Astrocyte (in vitro differentiated cells and primary cell): ENCODE measurements at regions not wholly inside any gene's neighbourhood (a gene's known extent, or its start where the extent isn't known, plus 50 kb on each side); places are given as distances from the start of the nearest gene placed in this dataset.
A peak's percentile ranks its signal among the peaks of the same experiment; 100 is the strongest.

Experiments used
- DNase-seq: peaks from one replicate; pipeline ENCODE4 v3.0.0-alpha.2; 2010; ENCODE audit warnings: low read depth
- FAIRE-seq: peaks from 2 replicates; lab custom pipeline; 2011; peaks lifted over from hg19 to GRCh38; lab: Jason Lieb, UNC
- H2AFZ ChIP-seq: 2 replicates; pipeline ENCODE4 v1.6.0; 2012; ENCODE audit warnings: low read depth, low read length, inconsistent platforms
- H3K27ac ChIP-seq: 2 replicates; pipeline ENCODE4 v1.5.1; 2011; ENCODE audit warnings: low read depth, low read length, inconsistent platforms
- H3K27me3 ChIP-seq: 2 replicates; pipeline ENCODE4 v1.6.0; 2011; ENCODE audit warnings: low read length, inconsistent platforms; ENCODE audit not compliant: insufficient read depth
- H3K36me3 ChIP-seq: 2 replicates; pipeline ENCODE4 v1.5.1; 2011; ENCODE audit warnings: low read length, inconsistent platforms; ENCODE audit not compliant: insufficient read depth
- H3K4me1 ChIP-seq: 2 replicates; pipeline ENCODE4 v1.5.1; 2011; ENCODE audit warnings: low read length, inconsistent platforms; ENCODE audit not compliant: insufficient read depth
- H3K4me2 ChIP-seq: 2 replicates; pipeline ENCODE4 v1.6.0; 2012; ENCODE audit warnings: low read length, inconsistent platforms
- H3K4me3 ChIP-seq: 2 replicates; pipeline ENCODE4 v1.5.1; 2011; ENCODE audit warnings: low read depth, mild to moderate bottlenecking, low read length, inconsistent platforms; ENCODE audit not compliant: insufficient read depth
- H3K79me2 ChIP-seq: 2 replicates; pipeline ENCODE4 v1.6.0; 2012; ENCODE audit warnings: mild to moderate bottlenecking, low read length, inconsistent platforms; ENCODE audit not compliant: insufficient read depth
- H3K9ac ChIP-seq: 2 replicates; pipeline ENCODE4 v1.6.0; 2012; ENCODE audit warnings: mild to moderate bottlenecking, low read length, inconsistent platforms
- H3K9me3 ChIP-seq: 2 replicates; pipeline ENCODE4 v1.5.1; 2012; ENCODE audit warnings: low read depth, mild to moderate bottlenecking, low read length, inconsistent platforms; ENCODE audit not compliant: insufficient read depth
- H4K20me1 ChIP-seq: 2 replicates; pipeline ENCODE4 v1.6.0; 2012; ENCODE audit warnings: low read length, inconsistent platforms; ENCODE audit not compliant: insufficient read depth
- H3K27ac Mint-ChIP-seq: one replicate; pipeline ENCODE4 v1.8.0; 2021; ENCODE audit warnings: mild to moderate bottlenecking, mixed read lengths; ENCODE audit not compliant: unreplicated experiment
- H3K27me3 Mint-ChIP-seq: one replicate; pipeline ENCODE4 v1.8.0; 2021; ENCODE audit warnings: low read depth, mixed read lengths; ENCODE audit not compliant: unreplicated experiment
- H3K36me3 Mint-ChIP-seq: one replicate; pipeline ENCODE4 v1.8.0; 2021; ENCODE audit warnings: low read depth, mixed read lengths; ENCODE audit not compliant: unreplicated experiment
- H3K4me1 Mint-ChIP-seq: one replicate; pipeline ENCODE4 v1.8.0; 2021; ENCODE audit warnings: low read depth, mixed read lengths; ENCODE audit not compliant: unreplicated experiment
- H3K4me3 Mint-ChIP-seq: one replicate; pipeline ENCODE4 v1.8.0; 2021; ENCODE audit warnings: mild to moderate bottlenecking, moderate library complexity, mixed read lengths; ENCODE audit not compliant: unreplicated experiment
- H3K9me3 Mint-ChIP-seq: one replicate; pipeline ENCODE4 v1.8.0; 2021; ENCODE audit warnings: mild to moderate bottlenecking, mixed read lengths; ENCODE audit not compliant: unreplicated experiment
- EZH2 ChIP-seq: IDR thresholded peaks from 2 replicates; pipeline ENCODE4 v1.6.1; 2012; ENCODE audit warnings: mild to moderate bottlenecking, low read length, inconsistent platforms; ENCODE audit not compliant: insufficient read depth
- TF ChIP-seq, protein P1 (sequence below): IDR thresholded peaks from 2 replicates; pipeline ENCODE4 v1.5.1; 2011; ENCODE audit warnings: low read depth, mild to moderate bottlenecking, inconsistent platforms, low read length, moderate library complexity; ENCODE audit not compliant: insufficient read depth

DNA sequence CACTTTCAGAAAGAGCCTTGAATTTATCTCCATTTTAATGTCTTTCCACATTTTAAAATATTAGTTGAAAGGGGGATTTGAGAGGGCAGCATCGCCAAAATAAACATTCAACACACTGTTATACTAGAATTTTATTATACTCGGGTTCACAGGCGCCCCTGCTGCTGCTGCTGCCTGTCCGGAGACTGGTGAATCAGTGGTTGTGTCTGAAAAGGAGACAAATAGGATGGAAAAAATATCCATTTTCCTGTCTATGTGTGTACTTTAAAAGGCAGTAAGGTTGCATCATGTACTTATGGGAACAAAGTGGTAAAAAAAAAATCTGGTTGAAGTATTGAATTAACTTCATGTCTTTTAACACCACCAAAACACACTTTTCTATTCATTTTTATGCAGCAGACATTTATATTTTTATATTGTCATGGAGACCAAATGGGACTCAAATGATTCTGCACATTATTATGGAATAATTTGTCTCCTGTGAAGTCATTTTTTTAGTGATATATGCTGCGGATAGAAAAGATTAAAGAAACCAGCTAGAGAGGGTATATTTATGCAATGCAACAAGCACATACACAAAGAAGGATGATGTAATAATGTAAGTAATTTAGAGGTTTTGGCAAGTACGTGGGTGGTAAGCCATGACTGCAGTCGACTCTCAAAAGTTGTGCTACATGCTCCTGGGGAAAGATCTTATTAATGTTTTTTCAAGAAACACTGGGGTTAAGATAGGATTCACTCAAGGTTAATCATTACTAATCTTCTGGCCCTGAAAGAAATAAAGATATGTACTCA lies 759.0 kb upstream of the SOX9 start:
- Histone ChIP-seq H3K27ac (no peak overlapping the region), H3K4me1 (peaks cover 6% of the 10 kb centered on the region), H4K20me1 (no peaks in the 10 kb centered on the region), H3K9ac (no peak overlapping the region), H3K36me3 (no peaks in the 10 kb centered on the region), H3K4me2 (peak overlapping the region; percentile 8), H3K79me2 (no peaks in the 10 kb centered on the region), H3K27me3 (no peaks in the 10 kb centered on the region), H3K9me3 (no peaks in the 10 kb centered on the region), H3K4me3 (no peak overlapping the region), H2AFZ (no peak overlapping the region)
- Mint-ChIP-seq H3K4me3 (no peak overlapping the region), H3K36me3 (no peaks in the 10 kb centered on the region), H3K4me1 (peaks cover 10% of the 10 kb centered on the region), H3K27me3 (no peaks in the 10 kb centered on the region), H3K27ac (peak overlapping the region; percentile 60), H3K9me3 (peaks cover 3% of the 10 kb centered on the region)
- DNase-seq (peak; percentile 82), FAIRE-seq (no peak)
- TF ChIP-seq, protein P1, sequence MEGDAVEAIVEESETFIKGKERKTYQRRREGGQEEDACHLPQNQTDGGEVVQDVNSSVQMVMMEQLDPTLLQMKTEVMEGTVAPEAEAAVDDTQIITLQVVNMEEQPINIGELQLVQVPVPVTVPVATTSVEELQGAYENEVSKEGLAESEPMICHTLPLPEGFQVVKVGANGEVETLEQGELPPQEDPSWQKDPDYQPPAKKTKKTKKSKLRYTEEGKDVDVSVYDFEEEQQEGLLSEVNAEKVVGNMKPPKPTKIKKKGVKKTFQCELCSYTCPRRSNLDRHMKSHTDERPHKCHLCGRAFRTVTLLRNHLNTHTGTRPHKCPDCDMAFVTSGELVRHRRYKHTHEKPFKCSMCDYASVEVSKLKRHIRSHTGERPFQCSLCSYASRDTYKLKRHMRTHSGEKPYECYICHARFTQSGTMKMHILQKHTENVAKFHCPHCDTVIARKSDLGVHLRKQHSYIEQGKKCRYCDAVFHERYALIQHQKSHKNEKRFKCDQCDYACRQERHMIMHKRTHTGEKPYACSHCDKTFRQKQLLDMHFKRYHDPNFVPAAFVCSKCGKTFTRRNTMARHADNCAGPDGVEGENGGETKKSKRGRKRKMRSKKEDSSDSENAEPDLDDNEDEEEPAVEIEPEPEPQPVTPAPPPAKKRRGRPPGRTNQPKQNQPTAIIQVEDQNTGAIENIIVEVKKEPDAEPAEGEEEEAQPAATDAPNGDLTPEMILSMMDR: no peak
- TF ChIP-seq EZH2: no peak

DNA sequence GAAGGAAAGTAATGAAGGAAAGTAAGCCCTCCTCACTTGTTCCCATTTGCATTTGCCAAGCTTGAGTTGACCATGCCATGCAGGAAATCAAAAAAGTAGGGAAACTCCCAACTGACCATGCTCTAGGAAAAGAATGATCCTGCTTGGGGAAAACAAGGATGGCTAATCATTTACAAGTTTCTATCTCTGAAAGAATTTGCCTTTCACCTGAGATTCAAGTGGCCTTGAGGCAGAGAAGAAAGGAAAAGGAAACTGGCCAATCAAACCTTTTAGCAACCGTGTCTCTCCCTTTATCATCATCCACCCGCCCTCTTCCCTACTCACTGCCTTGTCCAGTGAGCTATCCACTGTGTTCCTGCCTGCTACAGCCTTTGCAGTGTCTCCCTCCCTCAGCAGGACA lies 757.2 kb upstream of the SOX9 start:
- DNase-seq (no peak), FAIRE-seq (no peak)
- Mint-ChIP-seq H3K4me1 (peaks cover 10% of the 10 kb centered on the region), H3K36me3 (no peaks in the 10 kb centered on the region), H3K9me3 (peaks cover 5% of the 10 kb centered on the region), H3K4me3 (no peak overlapping the region), H3K27me3 (no peaks in the 10 kb centered on the region), H3K27ac (no peak overlapping the region)
- no peak overlapping the region for H3K27ac ChIP-seq
- H3K4me3 ChIP-seq: no peak overlapping the region
- TF ChIP-seq EZH2: no peak
- H4K20me1 ChIP-seq: no peaks in the 10 kb centered on the region
- no peaks in the 10 kb centered on the region for H3K27me3 ChIP-seq
- no peak overlapping the region for H2AFZ ChIP-seq
- no peaks in the 10 kb centered on the region for H3K9me3 ChIP-seq
- no peak overlapping the region for H3K9ac ChIP-seq
- H3K36me3 ChIP-seq: no peaks in the 10 kb centered on the region
- no peak overlapping the region for H3K4me2 ChIP-seq
- H3K79me2 ChIP-seq: no peaks in the 10 kb centered on the region
- H3K4me1 ChIP-seq: peaks cover 6% of the 10 kb centered on the region

DNA sequence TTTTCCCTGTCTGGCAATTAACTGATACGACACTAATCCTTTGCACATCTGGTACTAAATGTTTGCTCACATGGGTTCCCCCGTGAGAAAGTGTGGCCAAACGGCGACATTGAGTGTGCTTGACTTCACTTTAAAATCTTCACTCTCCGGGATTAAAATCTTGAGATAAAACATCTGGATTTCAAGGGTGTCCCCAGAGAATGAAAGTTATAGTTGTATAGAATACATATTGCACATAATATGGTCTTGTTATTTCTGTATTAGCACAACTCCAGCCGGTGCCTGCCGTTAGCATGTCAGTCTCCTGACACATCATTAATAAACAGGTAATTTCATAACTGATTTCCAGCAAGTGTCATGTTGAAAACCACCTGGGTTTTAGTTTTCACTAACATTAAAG lies 749.0 kb upstream of the SOX9 start:
- Histone ChIP-seq H3K27ac (no peak overlapping the region), H4K20me1 (no peaks in the 10 kb centered on the region), H3K4me1 (no peaks in the 10 kb centered on the region), H3K4me2 (no peak overlapping the region), H3K9ac (no peak overlapping the region), H3K4me3 (no peak overlapping the region), H3K36me3 (no peaks in the 10 kb centered on the region), H2AFZ (no peak overlapping the region), H3K79me2 (no peaks in the 10 kb centered on the region), H3K27me3 (no peaks in the 10 kb centered on the region), H3K9me3 (no peaks in the 10 kb centered on the region)
- FAIRE-seq: no peak
- TF ChIP-seq EZH2: no peak
- TF ChIP-seq, protein P1: no peak
- no peak for DNase-seq
- no peaks in the 10 kb centered on the region for H3K36me3 Mint-ChIP-seq
- H3K9me3 Mint-ChIP-seq: peaks cover 3% of the 10 kb centered on the region
- no peaks in the 10 kb centered on the region for H3K4me1 Mint-ChIP-seq
- no peak overlapping the region for H3K27ac Mint-ChIP-seq
- no peak overlapping the region for H3K4me3 Mint-ChIP-seq
- no peaks in the 10 kb centered on the region for H3K27me3 Mint-ChIP-seq
